Raji (cell line): ENCODE measurements at regions not wholly inside any gene's neighbourhood (a gene's known extent, or its start where the extent isn't known, plus 50 kb on each side); places are given as distances from the start of the nearest gene placed in this dataset.

ENCODE experiments used
- POLR2A ChIP-seq: IDR thresholded peaks from 2 replicates; pipeline ENCODE4 v1.6.1; 2011; ENCODE audit warnings: low read depth, low read length, control low read depth; ENCODE audit not compliant: insufficient read depth

DNA sequence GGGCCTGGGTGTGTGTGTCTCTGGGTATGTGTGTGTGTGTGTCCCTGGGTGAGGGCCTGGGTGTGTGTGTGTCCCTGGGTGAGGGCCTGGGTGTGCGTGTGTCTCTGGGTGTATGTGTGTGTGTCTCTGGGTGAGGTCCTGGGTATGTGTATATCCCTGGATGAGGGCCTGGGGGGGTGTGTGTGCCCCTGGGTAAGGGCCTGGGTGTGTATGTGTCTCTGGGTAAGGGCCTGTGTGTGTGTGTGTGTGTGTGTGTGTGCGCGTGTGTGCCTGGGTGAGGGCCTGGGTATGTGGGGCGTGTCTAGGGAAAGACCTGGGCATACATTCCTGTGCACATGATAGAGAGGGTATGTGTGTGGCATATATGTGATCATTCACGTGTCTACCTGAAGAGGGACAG is 155.1 kb upstream of the ZC3H12A start:
- no peak for TF ChIP-seq POLR2A

DNA sequence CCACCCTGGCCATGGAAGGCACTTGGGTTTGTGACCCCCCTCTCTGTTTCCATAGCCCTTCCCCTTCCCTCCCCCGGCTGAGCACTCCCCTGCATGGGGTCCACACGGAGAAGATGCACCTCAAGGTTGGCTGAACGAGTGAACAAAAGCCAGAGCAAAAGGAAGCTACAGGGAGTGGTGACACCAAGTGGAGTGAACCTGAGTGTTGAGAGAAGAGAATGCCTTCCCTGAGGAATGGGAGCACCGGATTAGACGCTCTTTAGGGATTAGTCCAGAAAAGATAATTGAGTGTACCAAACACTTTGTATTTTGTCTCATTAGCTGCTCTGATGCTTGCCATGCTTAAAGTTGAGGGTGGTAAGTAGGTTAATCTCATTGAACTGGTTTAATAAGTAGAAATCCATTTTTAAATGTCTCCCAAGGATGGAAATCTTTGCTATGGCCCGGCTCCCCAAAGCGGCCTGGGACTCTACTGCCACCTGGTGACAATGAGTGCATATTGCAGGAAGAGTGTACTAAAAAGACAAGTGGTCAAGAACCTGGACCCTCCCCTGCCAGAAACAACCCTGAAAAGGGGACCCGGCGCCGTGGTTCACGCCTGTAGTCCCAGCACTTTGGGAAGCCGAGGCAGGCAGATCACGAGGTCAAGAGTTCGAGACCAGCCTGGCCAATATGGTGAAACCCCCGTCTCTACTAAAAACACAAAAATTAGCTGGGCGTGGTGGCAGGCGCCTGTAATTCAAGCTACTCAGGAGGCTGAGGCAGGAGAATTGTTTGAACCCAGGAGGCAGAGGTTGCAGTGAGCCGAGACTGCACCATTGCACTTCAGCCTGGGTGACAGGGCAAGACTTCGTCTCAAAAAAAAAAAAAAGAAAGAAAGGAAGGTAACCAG is 150.6 kb upstream of the ZC3H12A start:
- TF ChIP-seq POLR2A, result no peak

DNA sequence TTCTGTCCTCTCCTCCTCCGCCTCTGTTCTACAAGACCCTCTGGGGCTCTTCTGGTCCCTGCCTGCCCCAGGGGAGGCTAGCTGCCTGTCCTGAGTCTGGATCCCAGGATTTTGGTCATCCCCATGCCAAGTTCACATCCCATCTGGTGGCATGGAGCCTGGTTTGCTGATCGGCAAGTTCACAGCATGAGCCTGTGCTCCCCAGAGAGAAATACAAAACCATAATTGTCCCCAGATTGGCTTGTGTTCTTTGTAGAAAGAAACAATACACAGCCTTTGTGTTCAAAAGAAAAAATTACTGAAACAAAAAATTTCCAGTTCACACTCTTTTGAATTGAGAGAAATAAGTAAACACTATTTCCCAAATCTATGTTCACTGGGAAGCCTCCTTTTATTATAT is 149.4 kb upstream of the ZC3H12A start:
- TF ChIP-seq POLR2A, result no peak

DNA sequence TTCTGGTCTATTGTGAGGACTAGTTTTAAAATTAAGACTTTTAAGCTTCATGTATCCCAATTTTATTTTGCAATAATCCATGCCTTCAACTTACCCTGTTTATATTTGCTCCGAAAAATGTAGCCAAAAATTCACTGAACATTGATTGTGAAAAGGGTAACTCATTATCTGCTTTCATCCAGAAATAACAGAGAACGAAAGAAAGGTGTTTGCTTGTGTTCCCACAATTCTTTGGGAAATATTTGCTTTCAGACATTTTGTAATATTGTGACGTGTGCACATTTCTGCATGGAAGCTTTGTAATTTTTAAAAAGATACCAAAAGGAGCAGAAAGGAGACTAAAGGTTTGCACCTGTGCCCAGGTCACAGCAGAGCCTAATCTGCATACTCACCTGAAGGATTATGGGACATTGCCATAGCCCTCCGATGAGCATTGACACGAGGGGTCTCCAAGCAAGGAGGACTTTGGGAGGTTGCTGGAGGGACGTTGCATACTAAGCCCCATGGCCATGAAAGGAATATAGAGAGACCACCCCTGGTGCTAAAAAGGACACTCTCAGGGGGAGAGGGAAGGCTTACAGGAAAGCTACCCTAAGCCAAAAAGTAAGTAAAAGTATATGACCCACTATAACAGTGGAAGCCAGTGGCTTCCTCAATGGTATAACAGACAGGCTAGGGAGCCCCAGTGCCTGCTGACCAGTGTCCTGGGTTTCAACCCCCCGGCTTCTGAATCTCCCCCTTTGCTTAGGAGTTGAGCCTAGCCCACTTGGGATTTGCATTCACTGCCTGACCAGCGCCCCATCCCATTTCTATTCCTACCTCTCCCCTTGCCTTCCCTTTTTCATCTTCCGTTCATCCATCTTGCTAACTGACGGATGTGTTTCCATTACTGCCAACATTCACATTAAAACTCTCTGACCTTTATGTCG is 148.6 kb upstream of the ZC3H12A start:
- no peak for TF ChIP-seq POLR2A

DNA sequence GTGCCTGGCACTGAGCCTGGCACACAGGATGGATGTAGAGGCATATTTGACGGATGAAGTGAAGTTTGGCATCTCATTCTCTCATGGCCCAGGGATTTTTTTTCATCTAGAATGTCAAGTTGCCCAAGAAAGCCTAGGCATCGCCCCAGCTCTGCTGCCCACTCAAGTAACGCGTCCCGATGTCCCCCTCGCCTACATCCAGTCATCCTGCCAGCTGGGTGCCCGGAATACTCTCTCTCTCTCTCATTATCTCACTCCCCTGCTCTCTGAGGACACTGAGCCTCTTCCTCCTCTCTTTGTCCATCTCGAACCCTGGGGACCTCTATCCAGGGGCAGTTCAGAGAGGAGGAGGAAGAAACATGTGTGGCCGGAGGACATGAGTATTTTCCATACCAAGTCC is 142.3 kb upstream of the ZC3H12A start:
- no peak for TF ChIP-seq POLR2A

DNA sequence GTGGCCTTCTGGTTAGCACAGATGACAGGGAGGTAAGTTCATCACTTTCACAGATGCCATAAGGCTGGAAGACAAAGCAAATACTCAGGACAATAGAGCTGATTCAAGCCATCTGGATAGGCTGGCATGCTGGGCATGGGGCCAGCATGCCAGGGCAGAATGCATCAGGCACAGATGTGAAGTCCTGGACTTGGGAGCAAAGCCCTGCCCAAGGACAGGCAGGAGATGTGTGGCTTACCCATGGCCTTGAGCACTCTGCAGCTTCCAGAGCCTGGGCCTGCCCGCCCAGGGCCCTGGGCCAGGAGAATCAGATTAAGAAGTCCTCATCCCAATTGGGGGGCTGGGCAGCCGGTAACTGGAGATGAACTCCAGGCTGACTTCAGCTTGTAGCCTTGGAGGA is 135.7 kb upstream of the ZC3H12A start:
- no peak for TF ChIP-seq POLR2A

DNA sequence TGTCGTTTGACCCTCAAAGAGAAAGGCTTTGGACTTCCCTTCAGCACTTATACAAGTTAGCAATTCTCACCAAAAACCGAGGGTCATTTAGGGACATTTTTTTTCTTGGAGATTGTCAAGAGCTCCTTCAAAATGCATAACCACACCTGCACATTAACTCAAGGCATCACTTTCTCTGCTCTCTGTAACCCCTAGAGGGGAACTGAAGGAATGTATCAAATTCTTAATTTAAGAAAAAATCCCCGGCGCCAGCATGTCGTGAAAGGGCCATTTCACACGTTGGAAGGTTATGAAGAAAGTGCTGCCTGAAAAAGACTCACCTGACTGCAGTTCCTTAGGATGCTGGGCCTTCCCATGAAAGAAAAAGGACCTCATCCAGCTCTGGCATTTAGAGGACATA is 131.6 kb upstream of the ZC3H12A start:
- no peak for TF ChIP-seq POLR2A

DNA sequence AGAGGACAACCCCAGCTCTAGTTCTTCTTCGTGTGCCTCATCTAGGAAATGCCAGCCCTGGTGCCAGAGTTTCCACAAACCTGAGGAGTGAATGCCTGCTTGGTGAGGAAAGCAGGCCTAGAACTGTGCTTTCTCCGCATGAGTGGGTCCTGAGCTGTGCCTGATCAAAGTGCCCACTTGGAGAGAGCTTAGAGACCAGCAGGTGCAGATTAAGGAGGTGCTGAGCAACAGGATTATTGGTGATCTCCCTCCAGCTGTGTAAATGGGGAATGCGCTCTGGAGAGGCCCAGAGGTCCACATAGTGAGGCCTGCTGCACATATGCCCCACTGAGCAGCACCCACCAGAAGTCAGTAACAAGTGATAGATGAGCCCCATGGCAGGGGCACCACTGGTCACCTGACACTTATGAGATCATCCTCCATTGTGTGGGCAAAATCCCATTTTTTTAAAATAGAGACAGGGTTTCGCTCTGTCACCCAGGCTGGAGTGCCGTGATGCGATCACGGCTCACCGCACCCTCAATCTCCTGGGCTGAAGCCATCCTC is 127.2 kb upstream of the ZC3H12A start:
- no peak for TF ChIP-seq POLR2A

DNA sequence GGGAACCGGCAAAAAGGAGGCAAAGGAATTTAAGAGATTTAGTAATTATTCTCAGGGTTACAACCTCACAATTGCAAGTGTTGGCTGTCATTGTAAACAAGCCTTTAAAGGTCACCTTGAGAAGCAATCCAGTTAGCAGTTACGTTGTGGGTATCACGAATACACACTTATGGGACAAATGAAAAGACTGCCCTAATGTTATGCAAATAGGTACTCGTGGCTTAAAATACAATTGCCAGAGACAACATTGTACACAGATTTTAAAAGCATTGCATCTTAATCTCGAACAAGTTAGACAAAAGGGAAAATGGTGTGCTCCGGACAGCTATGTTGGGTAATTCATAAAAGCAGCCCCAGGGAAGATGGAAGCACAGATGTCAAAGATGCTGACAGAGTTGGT is 120.5 kb upstream of the ZC3H12A start:
- TF ChIP-seq POLR2A, result no peak

DNA sequence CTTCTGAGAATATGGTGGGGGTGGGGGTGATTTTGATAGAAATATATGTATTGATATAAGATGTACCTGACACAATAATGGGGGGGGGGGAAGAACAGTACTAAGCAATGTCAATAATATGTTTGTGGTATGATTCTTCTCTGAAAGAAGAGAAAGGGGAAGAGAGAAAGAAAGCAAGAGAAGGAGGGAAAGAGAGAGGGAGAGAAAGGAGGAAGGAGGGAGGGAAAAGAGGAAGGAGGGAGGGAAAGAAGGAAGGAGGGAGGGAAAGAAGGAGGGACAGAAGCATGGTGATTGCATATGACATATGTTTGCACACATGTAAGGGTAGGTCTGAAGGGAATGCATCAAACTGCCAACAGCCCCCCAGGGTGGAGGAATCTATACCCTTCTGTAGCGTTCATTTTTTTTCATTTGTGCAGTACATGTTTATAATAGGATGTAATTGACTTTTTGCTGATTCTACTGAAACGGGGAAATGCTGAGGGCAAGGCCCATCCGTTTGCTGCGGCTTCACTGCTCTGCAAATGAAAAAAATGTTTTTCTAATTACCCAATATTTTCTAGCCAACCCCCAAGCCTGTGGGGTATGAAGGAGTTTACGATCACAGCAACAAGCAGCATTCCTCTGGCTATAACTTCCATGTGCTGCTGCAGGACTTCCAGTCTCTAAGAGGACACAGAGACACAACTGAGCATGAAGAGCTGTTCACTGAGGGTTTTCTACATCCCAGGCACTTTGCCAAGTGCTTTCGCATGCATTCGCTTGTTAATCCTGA is 119.3 kb upstream of the ZC3H12A start:
- no peak for TF ChIP-seq POLR2A

DNA sequence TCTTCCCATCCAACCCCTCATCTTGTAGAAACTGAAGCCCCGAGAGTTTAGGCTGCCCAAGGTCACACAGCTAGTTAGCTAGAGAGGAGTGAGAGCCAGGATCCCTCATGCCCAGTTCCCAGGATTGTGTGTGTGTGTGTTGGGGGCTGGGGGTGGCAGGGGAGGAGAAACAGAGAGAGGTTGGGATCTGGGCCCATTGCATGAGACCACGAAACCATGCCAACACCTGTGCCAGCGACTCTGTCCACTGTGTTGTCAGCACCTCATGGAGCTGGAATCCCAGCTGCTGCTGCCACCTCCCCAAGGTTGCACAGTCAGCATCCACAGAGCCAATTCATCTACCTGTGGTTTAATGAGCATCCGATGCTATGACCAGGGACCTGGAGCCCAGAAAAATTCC is 115.4 kb upstream of the ZC3H12A start:
- no peak for TF ChIP-seq POLR2A

DNA sequence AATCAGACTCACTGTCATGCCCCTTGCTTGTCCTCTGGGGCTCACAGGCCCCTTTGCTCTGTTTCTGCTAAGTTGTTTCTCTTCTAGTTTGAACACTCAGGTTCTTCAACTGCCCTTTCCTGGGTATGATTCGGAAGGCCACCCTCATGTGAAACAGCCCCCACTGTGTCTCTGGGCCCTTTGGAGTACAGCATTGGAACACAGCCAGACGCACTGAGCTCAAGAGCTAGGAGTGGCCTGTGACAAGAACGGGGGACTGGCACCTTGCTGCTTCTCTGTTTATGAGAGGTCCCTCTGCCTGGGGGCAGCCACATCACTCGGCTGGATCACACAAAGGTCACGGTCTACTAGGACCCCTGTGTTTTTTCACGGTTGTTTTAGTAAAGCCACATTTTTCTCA is 114.4 kb upstream of the ZC3H12A start:
- TF ChIP-seq POLR2A, result no peak

DNA sequence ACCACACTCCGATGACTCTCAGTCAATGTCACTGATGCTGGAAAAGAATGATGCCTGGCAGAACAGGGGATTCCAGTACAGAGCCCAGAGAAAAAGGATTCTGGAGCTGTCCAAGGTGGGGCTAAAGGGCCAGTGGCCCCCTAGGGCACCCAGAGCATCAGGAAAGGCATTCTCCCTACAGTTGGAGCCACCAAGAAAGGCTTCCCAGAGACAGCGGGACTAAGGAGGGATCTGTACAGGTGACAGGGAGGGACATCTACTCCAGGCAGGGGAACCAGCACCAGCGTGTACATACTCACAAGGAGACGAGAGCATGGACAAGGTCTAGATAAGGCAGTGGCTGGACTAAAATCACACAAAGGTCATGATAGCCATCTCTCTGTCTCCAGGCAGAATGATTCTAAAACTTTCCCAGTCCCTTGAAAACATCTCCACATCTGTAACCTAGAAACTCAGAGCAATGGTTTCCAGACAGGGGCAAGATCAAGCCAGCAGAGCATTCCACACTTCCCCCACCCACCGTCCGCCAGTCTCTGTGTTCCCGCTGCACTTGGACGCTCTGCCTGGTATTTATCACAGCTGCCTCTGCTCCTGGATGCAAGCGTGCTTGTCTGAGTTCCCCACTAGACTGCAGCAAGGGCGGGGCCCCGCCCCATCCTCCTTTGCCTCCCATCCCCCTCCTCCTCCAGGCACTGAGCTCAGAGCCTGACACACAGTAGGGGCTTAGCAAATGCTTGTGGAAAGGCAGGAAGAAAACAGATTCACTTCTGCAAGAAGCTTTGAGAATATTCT is 111.6 kb upstream of the ZC3H12A start:
- no peak for TF ChIP-seq POLR2A

DNA sequence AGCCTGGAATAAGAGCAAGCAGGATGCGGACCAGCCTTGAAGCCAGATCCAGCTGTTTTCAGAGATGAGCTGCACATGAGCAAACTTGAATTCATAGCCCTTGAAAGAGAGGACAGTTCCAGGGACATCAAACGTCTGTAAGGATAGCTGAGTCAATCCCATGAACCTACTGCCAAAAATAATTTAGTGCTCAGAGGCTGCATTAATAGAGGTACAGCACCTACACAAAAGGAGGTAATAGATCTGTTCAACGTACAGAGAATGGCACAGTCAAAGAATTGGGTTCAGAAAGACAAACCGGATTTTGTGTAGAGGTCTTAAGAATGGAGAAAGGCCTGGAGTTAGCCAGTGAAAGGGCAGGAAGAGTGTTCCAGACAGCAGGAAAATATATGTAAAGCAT is 110.8 kb upstream of the ZC3H12A start:
- TF ChIP-seq POLR2A, result no peak
